T-helper 1 cell (primary cell): ENCODE measurements at regions not wholly inside any gene's neighbourhood (a gene's known extent, or its start where the extent isn't known, plus 50 kb on each side); places are given as distances from the start of the nearest gene placed in this dataset.
"Not testable (repeated sequence)": the region's sequence is repeated elsewhere in the genome, so short reads cannot be mapped to it uniquely, and the experiment has no call there.

Experiments used
- DNase-seq, 5 donors: peaks; one replicate each; pipeline ENCODE4 v3.0.0-alpha.2; 2012 to 2020

GRCh38 chr5:101721543-101721942, 574.5 kb downstream of the SLCO4C1 start:
- no peak for DNase-seq

- DNase-seq: no peak
Measured at GRCh38 chr5:101720033-101720432, 576.1 kb downstream of the SLCO4C1 start.

- no peak for DNase-seq
Measured at GRCh38 chr5:101717721-101718120, 578.4 kb downstream of the SLCO4C1 start.

- no peak for DNase-seq
Measured at GRCh38 chr5:101716941-101717340, 579.1 kb downstream of the SLCO4C1 start.

GRCh38 chr5:101715790-101716189, 580.3 kb downstream of the SLCO4C1 start:
- DNase-seq: not testable (repeated sequence)

GRCh38 chr5:101689306-101689705, 606.8 kb downstream of the SLCO4C1 start:
- no peak for DNase-seq

- DNase-seq: no peak
Measured at GRCh38 chr5:101688156-101688555, 607.9 kb downstream of the SLCO4C1 start.

- no peak for DNase-seq
Measured at GRCh38 chr5:101687349-101687985, 608.6 kb downstream of the SLCO4C1 start.

GRCh38 chr5:101686536-101687157, 609.4 kb downstream of the SLCO4C1 start:
- no peak for DNase-seq

- DNase-seq: no peak
Measured at GRCh38 chr5:101679816-101680215, 616.3 kb downstream of the SLCO4C1 start.

- peak in 2 of 5 donors; percentile 4 for DNase-seq
Measured at GRCh38 chr5:101678481-101679193, 617.4 kb downstream of the SLCO4C1 start.

- DNase-seq: no peak
Measured at GRCh38 chr5:101677961-101678360, 618.1 kb downstream of the SLCO4C1 start.

- DNase-seq: no peak
Measured at GRCh38 chr5:101676646-101677045, 619.4 kb downstream of the SLCO4C1 start.

GRCh38 chr5:101675510-101676219, 620.4 kb downstream of the SLCO4C1 start:
- DNase-seq: no peak

- no peak for DNase-seq
Measured at GRCh38 chr5:101673120-101673519, 623.0 kb downstream of the SLCO4C1 start.

GRCh38 chr5:101664071-101664791, 631.9 kb downstream of the SLCO4C1 start:
- DNase-seq: no peak

GRCh38 chr5:101663543-101663942, 632.5 kb downstream of the SLCO4C1 start:
- DNase-seq: no peak

- no peak for DNase-seq
Measured at GRCh38 chr5:101662263-101662662, 633.8 kb downstream of the SLCO4C1 start.

- DNase-seq: no peak
Measured at GRCh38 chr5:101658433-101658832, 637.7 kb downstream of the SLCO4C1 start.

- DNase-seq: no peak
Measured at GRCh38 chr5:101653996-101654395, 642.1 kb downstream of the SLCO4C1 start.

GRCh38 chr5:101647861-101648260, 648.2 kb downstream of the SLCO4C1 start:
- DNase-seq: no peak

GRCh38 chr5:101643794-101644193, 652.3 kb downstream of the SLCO4C1 start:
- no peak for DNase-seq

- DNase-seq: no peak
Measured at GRCh38 chr5:101637599-101637998, 658.5 kb downstream of the SLCO4C1 start.
